ENCODE measurements at regions not wholly inside any gene's neighbourhood (a gene's known extent, or its start where the extent isn't known, plus 50 kb on each side); places are given as distances from the start of the nearest gene placed in this dataset.

DNA sequence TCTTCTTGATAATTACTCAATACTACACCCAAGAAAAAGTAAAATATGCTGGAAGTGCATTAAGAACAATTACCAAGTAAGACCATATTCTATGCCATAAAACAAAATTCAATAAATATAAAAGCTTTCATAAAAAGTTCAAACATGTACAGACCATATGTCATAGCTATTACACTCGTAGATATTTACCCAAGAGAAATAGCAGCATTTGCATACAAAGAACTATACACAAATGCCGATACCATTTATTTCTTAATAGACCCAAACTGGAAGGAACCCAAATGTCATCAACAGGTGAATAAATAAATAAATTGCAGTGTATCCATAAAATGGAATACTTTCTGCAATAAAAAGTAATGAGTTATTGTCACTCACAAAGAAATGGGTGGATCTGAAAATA lies 78.3 kb upstream of the SLC16A7 start:
- H3K9me3 ChIP-seq, result no peaks in the 10 kb centered on the region
- WGBS, 2 donors, result 57 to 73% methylated on average over 2 of the region's 2 CpGs
- intact Hi-C loops (cut with DNase I), result no loop called here
- H3K27me3 ChIP-seq, result no peaks in the 10 kb centered on the region
- no peak overlapping the region for H3K4me3 ChIP-seq
- H3K4me1 ChIP-seq, result no peaks in the 10 kb centered on the region
- no peak for DNase-seq
- no peaks in the 10 kb centered on the region for H3K36me3 ChIP-seq
- H3K27ac ChIP-seq, result no peak overlapping the region
- TF ChIP-seq, protein P1, sequence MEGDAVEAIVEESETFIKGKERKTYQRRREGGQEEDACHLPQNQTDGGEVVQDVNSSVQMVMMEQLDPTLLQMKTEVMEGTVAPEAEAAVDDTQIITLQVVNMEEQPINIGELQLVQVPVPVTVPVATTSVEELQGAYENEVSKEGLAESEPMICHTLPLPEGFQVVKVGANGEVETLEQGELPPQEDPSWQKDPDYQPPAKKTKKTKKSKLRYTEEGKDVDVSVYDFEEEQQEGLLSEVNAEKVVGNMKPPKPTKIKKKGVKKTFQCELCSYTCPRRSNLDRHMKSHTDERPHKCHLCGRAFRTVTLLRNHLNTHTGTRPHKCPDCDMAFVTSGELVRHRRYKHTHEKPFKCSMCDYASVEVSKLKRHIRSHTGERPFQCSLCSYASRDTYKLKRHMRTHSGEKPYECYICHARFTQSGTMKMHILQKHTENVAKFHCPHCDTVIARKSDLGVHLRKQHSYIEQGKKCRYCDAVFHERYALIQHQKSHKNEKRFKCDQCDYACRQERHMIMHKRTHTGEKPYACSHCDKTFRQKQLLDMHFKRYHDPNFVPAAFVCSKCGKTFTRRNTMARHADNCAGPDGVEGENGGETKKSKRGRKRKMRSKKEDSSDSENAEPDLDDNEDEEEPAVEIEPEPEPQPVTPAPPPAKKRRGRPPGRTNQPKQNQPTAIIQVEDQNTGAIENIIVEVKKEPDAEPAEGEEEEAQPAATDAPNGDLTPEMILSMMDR (IDR thresholded peaks at IDR 0.05), result no peak
- TF ChIP-seq POLR2A (IDR thresholded peaks at IDR 0.05), result no peak

DNA sequence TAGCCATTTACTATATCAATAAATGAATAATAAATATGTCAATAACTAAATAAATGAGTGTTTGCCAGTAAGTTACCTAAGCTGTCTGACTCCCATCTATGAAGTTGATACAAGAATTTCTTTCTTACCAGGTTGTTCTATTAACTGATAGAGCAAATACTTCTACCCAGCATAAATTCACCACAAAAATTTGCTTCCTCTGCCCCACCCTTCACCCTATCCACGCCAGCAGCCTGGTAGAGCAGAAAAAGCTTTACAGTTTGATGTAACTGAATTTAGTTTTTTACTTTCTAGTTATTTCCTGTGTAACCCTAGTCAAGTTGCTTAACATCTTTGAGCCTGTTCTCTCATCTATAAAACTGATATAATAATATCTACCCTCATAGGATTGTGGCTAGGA lies 94.9 kb upstream of the SLC16A7 start:
- TF ChIP-seq POLR2A (IDR thresholded peaks at IDR 0.05), result no peak
- TF ChIP-seq, protein P1 (IDR thresholded peaks at IDR 0.05), result no peak
- intact Hi-C loops (cut with DNase I), result no loop called here
- H3K27me3 ChIP-seq, result no peaks in the 10 kb centered on the region
- 16 to 24% methylated on average over 1 of the region's 1 CpG for WGBS, 2 donors
- H3K36me3 ChIP-seq, result no peaks in the 10 kb centered on the region
- no peaks in the 10 kb centered on the region for H3K9me3 ChIP-seq
- no peak for DNase-seq
- H3K27ac ChIP-seq, result no peak overlapping the region
- no peaks in the 10 kb centered on the region for H3K4me1 ChIP-seq
- H3K4me3 ChIP-seq, result no peak overlapping the region

DNA sequence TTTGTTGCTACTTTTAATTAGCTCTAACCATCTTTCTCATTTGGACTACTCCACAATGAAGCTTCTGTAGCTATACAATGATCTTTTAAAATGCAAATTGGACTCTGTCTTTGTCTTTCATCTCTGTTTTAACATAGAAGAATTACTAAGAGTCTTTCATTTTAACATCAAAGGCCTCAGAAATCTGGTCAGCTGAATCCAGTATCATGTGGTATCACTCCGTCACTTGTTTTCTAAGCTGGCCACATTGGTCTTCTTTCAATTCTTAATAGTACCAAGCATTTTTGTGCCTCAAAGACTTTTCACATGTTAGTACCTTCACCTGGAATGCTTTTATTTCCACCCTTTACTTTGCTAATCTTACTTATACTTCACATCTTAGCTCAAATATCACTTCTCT lies 95.5 kb upstream of the SLC16A7 start:
- H3K9me3 ChIP-seq, result no peaks in the 10 kb centered on the region
- H3K4me1 ChIP-seq, result no peaks in the 10 kb centered on the region
- H3K4me3 ChIP-seq, result no peak overlapping the region
- H3K36me3 ChIP-seq, result no peaks in the 10 kb centered on the region
- 69 to 83% methylated on average over 1 of the region's 1 CpG for WGBS, 2 donors
- no peak for DNase-seq
- no peak overlapping the region for H3K27ac ChIP-seq
- intact Hi-C loops (cut with DNase I), result no loop called here
- no peaks in the 10 kb centered on the region for H3K27me3 ChIP-seq
- TF ChIP-seq, protein P1 (IDR thresholded peaks at IDR 0.05), result no peak
- no peak for TF ChIP-seq POLR2A (IDR thresholded peaks at IDR 0.05)

DNA sequence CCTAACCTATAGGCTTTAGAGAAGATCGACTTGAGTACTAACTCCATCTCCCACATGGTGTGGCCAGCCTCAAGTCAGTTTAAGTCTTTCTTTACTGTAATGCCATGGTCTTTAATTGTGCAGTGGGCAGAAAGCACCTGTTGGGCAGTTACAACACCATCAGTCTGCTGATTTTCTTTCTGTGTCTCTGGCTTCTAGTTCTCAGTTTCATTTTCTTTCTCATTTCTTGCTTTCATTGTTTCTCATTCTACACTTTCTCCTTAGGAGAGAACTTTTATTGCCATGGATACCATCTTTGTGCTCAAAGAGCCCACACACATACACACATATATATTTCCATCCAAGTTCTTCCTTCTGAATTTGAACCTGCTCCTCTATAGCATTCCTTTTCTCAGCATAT lies 96.1 kb upstream of the SLC16A7 start:
- no peaks in the 10 kb centered on the region for H3K27me3 ChIP-seq
- H3K36me3 ChIP-seq, result no peaks in the 10 kb centered on the region
- intact Hi-C loops (cut with DNase I), result no loop called here
- DNase-seq, result no peak
- H3K4me3 ChIP-seq, result no peak overlapping the region
- WGBS, 2 donors, result 73 to 82% methylated on average over 1 of the region's 1 CpG
- H3K4me1 ChIP-seq, result no peaks in the 10 kb centered on the region
- H3K9me3 ChIP-seq, result no peaks in the 10 kb centered on the region
- H3K27ac ChIP-seq, result no peak overlapping the region
- TF ChIP-seq, protein P1 (IDR thresholded peaks at IDR 0.05), result no peak
- no peak for TF ChIP-seq POLR2A (IDR thresholded peaks at IDR 0.05)

DNA sequence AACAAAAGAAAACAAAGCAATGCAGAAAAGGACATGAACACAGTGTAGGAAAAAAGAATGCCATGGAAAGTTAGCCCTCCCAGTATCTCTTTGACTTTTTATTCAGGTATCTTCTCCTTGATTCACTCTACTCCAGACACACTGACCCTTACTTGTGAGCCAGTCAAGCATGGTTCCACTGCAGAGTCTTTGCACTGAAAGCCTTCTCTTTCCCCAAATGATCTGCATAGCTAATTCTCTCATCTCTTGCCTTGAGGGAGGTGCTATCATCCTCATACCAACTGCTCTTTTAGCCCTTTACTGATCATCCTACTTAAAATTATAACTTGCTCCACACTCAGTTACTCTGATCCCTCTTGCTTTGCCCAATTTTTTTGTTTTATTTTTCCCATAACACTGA lies 101.2 kb upstream of the SLC16A7 start:
- Histone ChIP-seq H3K27ac (no peak overlapping the region), H3K4me1 (no peaks in the 10 kb centered on the region), H3K27me3 (no peaks in the 10 kb centered on the region), H3K9me3 (no peaks in the 10 kb centered on the region), H3K4me3 (no peak overlapping the region), H3K36me3 (no peaks in the 10 kb centered on the region)
- TF ChIP-seq, protein P1 (IDR thresholded peaks at IDR 0.05), result no peak
- no peak for TF ChIP-seq POLR2A (IDR thresholded peaks at IDR 0.05)
- intact Hi-C loops (cut with DNase I), result no loop called here
- no peak for DNase-seq

Measured in esophagus squamous epithelium (tissue), 5 donors.